GM12878 (cell line): ENCODE measurements at regions not wholly inside any gene's neighbourhood (a gene's known extent, or its start where the extent isn't known, plus 50 kb on each side); places are given as distances from the start of the nearest gene placed in this dataset.

ENCODE experiments used
- ATAC-seq: fragments of 200-7000 bp; cut with Tn5 transposase; 3 replicates; pipeline ENCODE4 v1.9.1; 2020; ENCODE audit warnings: mild to moderate bottlenecking, moderate library complexity
- BruUV-seq: library from RNA; stranded (reverse); fragments of 400-500 nt; replicated peaks from 2 replicates; lab custom pipeline; 2021; lab: Mats Ljungman, UMichigan
- CTCF ChIA-PET: fragments of 300-600 bp; sonication (Branson Sonifier 250); formaldehyde crosslinking; extraction: SDS; loops from one replicate; lab custom pipeline; 2021; ENCODE audit warnings: inconsistent platforms; lab: Yijun Ruan, JAX
- POLR2A ChIA-PET: fragments of 350-600 bp; formaldehyde crosslinking; extraction: SDS; loops from one replicate; lab custom pipeline; 2021; ENCODE audit warnings: inconsistent platforms; lab: Charles Lee
- RAD21 ChIA-PET: fragments of 300-600 bp; sonication (Branson Sonifier 250); formaldehyde crosslinking; loops from one replicate; lab custom pipeline; 2023; ENCODE audit warnings: antibody characterized with exemption; ENCODE audit not compliant: unreplicated experiment; lab: Charles Lee
- SMC1A ChIA-PET: fragments of 300-600 bp; sonication (Branson Sonifier 250); formaldehyde crosslinking; loops from one replicate; lab custom pipeline; 2023; ENCODE audit not compliant: unreplicated experiment, uncharacterized antibody; lab: Charles Lee
- DNase-seq: peaks from one replicate; pipeline ENCODE4 v3.0.0-alpha.2; 2011; ENCODE audit warnings: low read depth, low spot score
- FAIRE-seq: peaks from 3 replicates; lab custom pipeline; 2011; peaks lifted over from hg19 to GRCh38; lab: Jason Lieb, UNC
- H2AFZ ChIP-seq: 2 replicates; pipeline ENCODE4 v1.6.0; 2011; ENCODE audit warnings: low read depth, low read length, control low read depth; ENCODE audit not compliant: control insufficient read depth
- H3K27ac ChIP-seq: 2 replicates; pipeline ENCODE4 v1.5.1; 2011; ENCODE audit warnings: control low read depth; ENCODE audit not compliant: control insufficient read depth, insufficient read depth
- H3K27me3 ChIP-seq, 2 experiments: replicated peaks in 1 of 2; 2 replicates each; pipeline versions ENCODE4 v1.6.0 to v1.6.1; 2011; ENCODE audit warnings: low read length in 1 of 2; ENCODE audit not compliant: control insufficient read depth in 2 of 2, insufficient read depth in 2 of 2
- H3K36me3 ChIP-seq, 2 experiments: 2 replicates each; pipeline ENCODE4 v1.5.1; 2011; ENCODE audit warnings: low read length in 1 of 2; ENCODE audit not compliant: control insufficient read depth in 2 of 2, insufficient read depth in 2 of 2
- H3K4me1 ChIP-seq: 2 replicates; pipeline ENCODE4 v1.6.1; 2011; ENCODE audit warnings: mild to moderate bottlenecking, low read length, moderate library complexity, mixed read lengths; ENCODE audit not compliant: control insufficient read depth, insufficient read depth
- H3K4me2 ChIP-seq: 2 replicates; pipeline ENCODE4 v1.6.0; 2011; ENCODE audit warnings: control low read depth; ENCODE audit not compliant: control insufficient read depth, insufficient read depth
- H3K4me3 ChIP-seq: fragments of 200-600 bp; sonication (generic); 2 replicates; pipeline ENCODE4 v1.5.1; 2016
- H3K79me2 ChIP-seq: 2 replicates; pipeline ENCODE4 v1.6.0; 2011; ENCODE audit warnings: low read length; ENCODE audit not compliant: control insufficient read depth, insufficient read depth
- H3K9ac ChIP-seq: 2 replicates; pipeline ENCODE4 v1.8.0; 2011; ENCODE audit warnings: low read length, control low read depth, mixed read lengths; ENCODE audit not compliant: control insufficient read depth, insufficient read depth
- H3K9me3 ChIP-seq: replicated peaks from 3 replicates; pipeline ENCODE4 v1.5.1; 2011; ENCODE audit warnings: mild to moderate bottlenecking, low read length; ENCODE audit not compliant: control insufficient read depth, insufficient read depth
- H4K20me1 ChIP-seq: 2 replicates; pipeline ENCODE4 v1.6.0; 2011; ENCODE audit not compliant: control insufficient read depth, insufficient read depth
- BHLHE40 ChIP-seq, 2 experiments: fragments of 450-650 bp in 1 of 2; IDR thresholded peaks; 2 replicates each; pipeline ENCODE4 v1.6.1; 2011 to 2017; ENCODE audit warnings: low read depth in 2 of 2, borderline replicate concordance in 1 of 2, improper control_type of control experiment in 1 of 2, low read length in 1 of 2, mild to moderate bottlenecking in 1 of 2
- SMAD5 ChIP-seq: IDR thresholded peaks from 2 replicates; pipeline ENCODE4 v1.6.1; 2016; ENCODE audit warnings: antibody characterized with exemption, low read depth
- WGBS: methylation state at CpG from one replicate; pipeline ENCODE4 v1.1.6; 2016; ENCODE audit warnings: low lambda C conversion rate; ENCODE audit not compliant: insufficient replicate concordance, insufficient coverage; ENCODE audit errors: missing lambda C conversion rate; 5-methylcytosine and 5-hydroxymethylcytosine counted together
- in situ Hi-C: fragments of 300-500 bp; cut with MboI; formaldehyde crosslinking; loops from 9 replicates; pipeline ENCODE4 v1.14.3; 2018; ENCODE audit warnings: mixed read lengths
- intact Hi-C: fragments of 100-400 bp; cut with micrococcal nuclease; formaldehyde crosslinking; loops from one replicate; pipeline ENCODE4 v1.14.2; 2022; ENCODE audit not compliant: unreplicated experiment
- TF ChIP-seq, protein P1 (sequence below): IDR thresholded peaks from 2 replicates; pipeline ENCODE4 v1.6.1; 2012; ENCODE audit warnings: improper control_type of control experiment, low read depth, low read length; ENCODE audit not compliant: insufficient replicate concordance
- TF ChIP-seq, protein P2 (sequence below): fragments of 450-650 bp; formaldehyde crosslinking; IDR thresholded peaks from 2 replicates; pipeline ENCODE4 v1.5.0; 2022; ENCODE audit warnings: mild to moderate bottlenecking, missing genetic modification characterization

DNA sequence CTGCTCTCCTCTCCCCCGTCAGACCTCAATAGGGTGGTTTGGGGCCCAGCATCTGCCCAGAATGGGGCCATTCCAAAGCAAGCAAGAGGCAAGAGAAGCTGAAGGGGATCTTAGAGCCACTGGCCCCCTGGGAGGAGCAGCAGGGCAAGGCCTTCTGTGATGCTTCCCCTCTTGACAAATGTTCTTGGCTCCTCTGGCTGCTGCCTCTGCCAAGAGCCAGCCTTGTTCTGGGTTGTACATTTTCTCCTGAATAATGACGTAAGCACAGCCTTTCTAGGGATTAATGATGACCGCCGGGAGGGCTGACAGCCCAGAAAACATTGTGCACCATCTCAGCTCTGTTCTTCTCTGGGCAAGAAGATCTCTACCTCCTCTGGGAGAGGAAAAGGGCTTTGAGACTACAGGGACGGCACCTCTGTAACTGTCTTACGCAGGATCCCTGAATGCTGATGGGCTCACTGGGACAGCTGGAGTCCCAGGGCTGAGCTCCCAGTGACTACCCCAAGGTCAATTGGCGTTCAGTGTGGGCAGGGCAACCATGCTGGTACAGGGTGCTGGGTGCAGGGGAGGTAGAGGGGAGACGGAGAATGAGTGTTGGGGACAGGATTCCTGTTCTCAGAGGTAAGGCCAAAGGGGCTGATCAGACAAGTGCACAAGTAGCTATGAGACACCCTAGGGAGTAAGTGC, 253.3 kb downstream of the FAM43A start:
- Histone ChIP-seq H3K4me3 (no peak overlapping the region), H3K4me2 (no peak overlapping the region), H3K9me3 (no peaks in the 10 kb centered on the region), H3K79me2 (no peaks in the 10 kb centered on the region), H4K20me1 (no peaks in the 10 kb centered on the region), H3K4me1 (no peaks in the 10 kb centered on the region), H3K27ac (no peak overlapping the region), H3K27me3 (no peaks in the 10 kb centered on the region), H3K9ac (no peak overlapping the region), H2AFZ (no peak overlapping the region), H3K36me3 (no peaks in the 10 kb centered on the region)
- ATAC-seq (no peak), FAIRE-seq (no peak), DNase-seq (no peak)
- no TSS peak for BruUV-seq
- in situ Hi-C loops (no loop called here), intact Hi-C loops (no loop called here)
- WGBS = 52% methylated on average over 8 of the region's 8 CpGs
- TF ChIP-seq BHLHE40 (IDR thresholded peaks at IDR 0.05; ENCODE audit: borderline replicate concordance in 1 of 2, low read depth in 2 of 2, low read length in 1 of 2) = no peak
- TF ChIP-seq, protein P1, sequence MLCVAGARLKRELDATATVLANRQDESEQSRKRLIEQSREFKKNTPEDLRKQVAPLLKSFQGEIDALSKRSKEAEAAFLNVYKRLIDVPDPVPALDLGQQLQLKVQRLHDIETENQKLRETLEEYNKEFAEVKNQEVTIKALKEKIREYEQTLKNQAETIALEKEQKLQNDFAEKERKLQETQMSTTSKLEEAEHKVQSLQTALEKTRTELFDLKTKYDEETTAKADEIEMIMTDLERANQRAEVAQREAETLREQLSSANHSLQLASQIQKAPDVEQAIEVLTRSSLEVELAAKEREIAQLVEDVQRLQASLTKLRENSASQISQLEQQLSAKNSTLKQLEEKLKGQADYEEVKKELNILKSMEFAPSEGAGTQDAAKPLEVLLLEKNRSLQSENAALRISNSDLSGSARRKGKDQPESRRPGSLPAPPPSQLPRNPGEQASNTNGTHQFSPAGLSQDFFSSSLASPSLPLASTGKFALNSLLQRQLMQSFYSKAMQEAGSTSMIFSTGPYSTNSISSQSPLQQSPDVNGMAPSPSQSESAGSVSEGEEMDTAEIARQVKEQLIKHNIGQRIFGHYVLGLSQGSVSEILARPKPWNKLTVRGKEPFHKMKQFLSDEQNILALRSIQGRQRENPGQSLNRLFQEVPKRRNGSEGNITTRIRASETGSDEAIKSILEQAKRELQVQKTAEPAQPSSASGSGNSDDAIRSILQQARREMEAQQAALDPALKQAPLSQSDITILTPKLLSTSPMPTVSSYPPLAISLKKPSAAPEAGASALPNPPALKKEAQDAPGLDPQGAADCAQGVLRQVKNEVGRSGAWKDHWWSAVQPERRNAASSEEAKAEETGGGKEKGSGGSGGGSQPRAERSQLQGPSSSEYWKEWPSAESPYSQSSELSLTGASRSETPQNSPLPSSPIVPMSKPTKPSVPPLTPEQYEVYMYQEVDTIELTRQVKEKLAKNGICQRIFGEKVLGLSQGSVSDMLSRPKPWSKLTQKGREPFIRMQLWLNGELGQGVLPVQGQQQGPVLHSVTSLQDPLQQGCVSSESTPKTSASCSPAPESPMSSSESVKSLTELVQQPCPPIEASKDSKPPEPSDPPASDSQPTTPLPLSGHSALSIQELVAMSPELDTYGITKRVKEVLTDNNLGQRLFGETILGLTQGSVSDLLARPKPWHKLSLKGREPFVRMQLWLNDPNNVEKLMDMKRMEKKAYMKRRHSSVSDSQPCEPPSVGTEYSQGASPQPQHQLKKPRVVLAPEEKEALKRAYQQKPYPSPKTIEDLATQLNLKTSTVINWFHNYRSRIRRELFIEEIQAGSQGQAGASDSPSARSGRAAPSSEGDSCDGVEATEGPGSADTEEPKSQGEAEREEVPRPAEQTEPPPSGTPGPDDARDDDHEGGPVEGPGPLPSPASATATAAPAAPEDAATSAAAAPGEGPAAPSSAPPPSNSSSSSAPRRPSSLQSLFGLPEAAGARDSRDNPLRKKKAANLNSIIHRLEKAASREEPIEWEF = no peak
- TF ChIP-seq, protein P2, sequence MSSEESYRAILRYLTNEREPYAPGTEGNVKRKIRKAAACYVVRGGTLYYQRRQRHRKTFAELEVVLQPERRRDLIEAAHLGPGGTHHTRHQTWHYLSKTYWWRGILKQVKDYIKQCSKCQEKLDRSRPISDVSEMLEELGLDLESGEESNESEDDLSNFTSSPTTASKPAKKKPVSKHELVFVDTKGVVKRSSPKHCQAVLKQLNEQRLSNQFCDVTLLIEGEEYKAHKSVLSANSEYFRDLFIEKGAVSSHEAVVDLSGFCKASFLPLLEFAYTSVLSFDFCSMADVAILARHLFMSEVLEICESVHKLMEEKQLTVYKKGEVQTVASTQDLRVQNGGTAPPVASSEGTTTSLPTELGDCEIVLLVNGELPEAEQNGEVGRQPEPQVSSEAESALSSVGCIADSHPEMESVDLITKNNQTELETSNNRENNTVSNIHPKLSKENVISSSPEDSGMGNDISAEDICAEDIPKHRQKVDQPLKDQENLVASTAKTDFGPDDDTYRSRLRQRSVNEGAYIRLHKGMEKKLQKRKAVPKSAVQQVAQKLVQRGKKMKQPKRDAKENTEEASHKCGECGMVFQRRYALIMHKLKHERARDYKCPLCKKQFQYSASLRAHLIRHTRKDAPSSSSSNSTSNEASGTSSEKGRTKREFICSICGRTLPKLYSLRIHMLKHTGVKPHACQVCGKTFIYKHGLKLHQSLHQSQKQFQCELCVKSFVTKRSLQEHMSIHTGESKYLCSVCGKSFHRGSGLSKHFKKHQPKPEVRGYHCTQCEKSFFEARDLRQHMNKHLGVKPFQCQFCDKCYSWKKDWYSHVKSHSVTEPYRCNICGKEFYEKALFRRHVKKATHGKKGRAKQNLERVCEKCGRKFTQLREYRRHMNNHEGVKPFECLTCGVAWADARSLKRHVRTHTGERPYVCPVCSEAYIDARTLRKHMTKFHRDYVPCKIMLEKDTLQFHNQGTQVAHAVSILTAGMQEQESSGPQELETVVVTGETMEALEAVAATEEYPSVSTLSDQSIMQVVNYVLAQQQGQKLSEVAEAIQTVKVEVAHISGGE (CRISPR knock-in tag) = no peak
- no peak for TF ChIP-seq SMAD5
- ChIA-PET RAD21 (no interaction called here), SMC1A (no interaction called here), CTCF (no interaction called here), POLR2A (no interaction called here)
